IPS-NIHi7 (cell line): ENCODE measurements at regions not wholly inside any gene's neighbourhood (a gene's known extent, or its start where the extent isn't known, plus 50 kb on each side); places are given as distances from the start of the nearest gene placed in this dataset.
"Not testable (repeated sequence)": the region's sequence is repeated elsewhere in the genome, so short reads cannot be mapped to it uniquely, and the experiment has no call there.

ENCODE experiments used
- DNase-seq: peaks from one replicate; pipeline ENCODE4 v3.0.0; 2012; ENCODE audit warnings: mixed read lengths; ENCODE audit errors: extremely low spot score

GRCh38 chr16:66206363-66206762, 160.1 kb upstream of the CDH5 start:
- DNase-seq, result no peak

- no peak for DNase-seq
Observed at GRCh38 chr16:66205287-66206231, 160.9 kb upstream of the CDH5 start.

GRCh38 chr16:66204756-66205155, 161.7 kb upstream of the CDH5 start:
- no peak for DNase-seq

GRCh38 chr16:66203476-66203875, 163.0 kb upstream of the CDH5 start:
- no peak for DNase-seq

- no peak for DNase-seq
Observed at GRCh38 chr16:66199189-66199588, 167.3 kb upstream of the CDH5 start.

DNA sequence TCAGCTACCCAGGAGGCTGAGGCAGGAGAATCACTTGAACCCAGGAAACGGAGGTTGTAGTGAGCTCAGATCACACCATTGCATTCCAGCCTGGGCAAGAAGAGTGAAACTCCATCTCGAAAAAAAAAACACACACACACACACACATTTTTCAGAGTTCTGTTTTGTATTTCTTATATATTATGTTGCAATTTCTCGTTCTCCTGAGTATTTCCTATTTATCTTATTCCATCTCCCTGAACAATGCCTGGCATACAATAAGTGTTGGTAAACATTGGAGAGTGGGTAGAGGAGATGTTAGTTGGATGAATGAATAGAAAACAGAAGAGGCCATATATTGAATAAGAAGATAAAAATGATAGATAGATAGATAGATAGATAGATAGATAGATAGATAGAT, 167.8 kb upstream of the CDH5 start:
- DNase-seq, result no peak

DNA sequence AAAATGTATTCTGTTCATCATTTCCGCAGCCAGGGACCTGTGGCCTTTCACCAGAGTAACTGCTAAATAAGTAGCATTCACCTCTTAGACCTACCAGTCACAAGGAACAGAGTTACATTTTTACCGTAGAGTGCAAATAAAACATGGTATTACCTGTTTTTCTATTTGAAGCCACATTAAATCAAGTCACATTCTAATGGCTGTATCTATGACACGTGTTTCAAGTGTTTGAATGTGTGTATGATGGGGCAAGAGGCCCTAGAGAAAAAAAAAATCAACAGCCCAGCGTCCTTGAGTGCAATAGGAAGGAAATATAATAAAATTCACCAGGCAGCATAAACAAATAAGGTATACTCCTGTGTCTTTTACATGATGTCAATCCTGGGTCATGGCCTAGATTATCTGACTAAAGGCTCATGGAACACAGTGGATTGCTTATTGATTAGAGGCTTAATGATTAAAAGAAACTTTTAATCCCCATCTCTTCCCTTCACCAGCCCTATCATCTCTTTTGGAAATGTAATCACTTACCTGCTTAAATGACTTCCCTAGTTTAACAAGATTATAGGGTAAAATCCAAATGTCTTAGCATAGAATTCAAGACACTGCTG, 168.7 kb upstream of the CDH5 start:
- no peak for DNase-seq

DNA sequence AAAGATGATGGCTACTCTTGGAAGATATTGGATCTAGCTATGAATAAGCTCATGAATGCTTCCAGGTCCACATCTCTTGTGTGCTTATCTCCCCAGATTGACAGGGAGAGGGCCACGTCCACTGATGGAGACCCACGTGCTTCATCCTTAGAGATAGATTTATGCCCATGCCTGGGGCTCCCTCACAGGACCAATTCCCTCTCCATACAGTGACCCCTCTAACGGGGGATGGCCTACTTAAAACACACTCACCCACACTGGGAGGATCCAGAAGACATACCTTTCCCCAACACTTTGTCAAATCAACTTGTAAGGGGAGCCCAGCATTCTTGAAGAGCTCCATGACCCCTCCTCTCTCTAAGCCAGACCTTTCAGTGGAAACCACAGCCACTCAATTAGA, 169.7 kb upstream of the CDH5 start:
- no peak for DNase-seq

GRCh38 chr16:66194866-66195265, 171.6 kb upstream of the CDH5 start:
- no peak for DNase-seq

DNA sequence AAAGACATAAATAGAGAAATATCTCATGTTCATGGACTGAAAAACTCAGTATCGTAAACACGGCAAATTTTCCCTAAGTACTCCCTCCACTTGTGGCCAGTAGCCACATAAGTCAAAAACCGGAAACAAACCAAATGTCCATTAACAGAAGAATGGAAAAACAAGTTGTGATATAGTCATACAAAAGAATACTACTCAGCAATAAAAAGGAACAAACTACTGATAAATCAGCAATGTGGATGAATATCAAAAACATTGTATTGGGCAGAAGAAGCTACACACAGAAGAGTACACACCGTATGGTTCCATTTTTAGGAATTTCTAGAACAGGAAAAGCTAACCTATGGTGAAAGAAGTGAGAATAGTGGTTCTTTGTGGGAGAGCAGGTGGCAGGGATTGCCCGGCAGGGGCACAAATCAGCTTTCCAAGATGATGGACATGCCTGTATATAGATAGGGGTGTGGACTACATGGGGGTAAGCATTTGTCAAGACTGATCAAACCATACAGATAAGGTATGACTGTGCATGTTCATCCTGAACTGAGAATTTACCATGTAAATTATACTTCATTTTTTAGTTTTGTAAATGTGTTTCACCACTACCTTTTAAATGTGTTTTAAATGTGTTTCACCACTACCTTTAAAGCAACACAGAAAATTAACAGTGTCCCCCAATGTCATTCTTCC, 172.8 kb upstream of the CDH5 start:
- DNase-seq, result no peak

GRCh38 chr16:66190411-66190810, 176.1 kb upstream of the CDH5 start:
- no peak for DNase-seq

- DNase-seq, result no peak
Observed at GRCh38 chr16:66189951-66190350, 176.5 kb upstream of the CDH5 start.

DNA sequence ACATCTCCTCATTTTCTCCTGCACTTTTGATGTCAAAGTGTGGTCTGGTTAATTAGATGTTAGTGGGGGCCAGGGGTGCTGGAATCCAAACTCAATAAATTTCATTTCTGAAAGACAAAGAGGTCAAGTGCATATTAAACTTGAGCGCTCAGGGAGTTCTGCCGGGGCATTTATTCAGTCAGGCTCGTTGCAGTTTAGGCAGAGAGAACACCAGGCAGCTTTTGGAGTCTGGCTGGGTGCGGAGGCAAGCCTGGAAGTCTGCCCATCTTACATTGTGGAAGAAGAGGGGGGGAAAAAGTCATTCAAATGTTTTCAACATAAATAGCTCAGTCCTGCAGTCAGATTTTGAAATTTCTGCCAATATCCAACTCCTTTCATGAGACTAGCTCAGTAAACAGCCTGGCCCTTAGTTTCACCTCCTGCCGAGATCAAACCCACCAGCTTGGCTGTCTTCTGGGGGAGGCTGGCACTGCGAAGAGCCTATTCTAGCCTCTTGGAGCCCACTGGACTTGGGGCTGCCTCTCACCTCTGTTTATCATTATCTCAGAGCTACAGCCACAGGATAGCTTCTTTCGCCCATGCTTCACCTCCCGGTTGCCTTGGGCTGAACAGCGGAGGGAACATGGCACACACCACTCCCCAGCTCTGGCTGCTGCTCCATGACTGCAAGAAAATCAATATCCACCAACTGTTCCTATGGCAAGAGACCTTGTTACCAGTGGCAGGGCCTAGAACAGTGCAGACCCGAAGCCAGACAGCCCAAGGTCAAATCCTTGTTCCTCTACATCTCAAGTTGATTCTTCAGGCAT, 177.4 kb upstream of the CDH5 start:
- DNase-seq, result no peak

DNA sequence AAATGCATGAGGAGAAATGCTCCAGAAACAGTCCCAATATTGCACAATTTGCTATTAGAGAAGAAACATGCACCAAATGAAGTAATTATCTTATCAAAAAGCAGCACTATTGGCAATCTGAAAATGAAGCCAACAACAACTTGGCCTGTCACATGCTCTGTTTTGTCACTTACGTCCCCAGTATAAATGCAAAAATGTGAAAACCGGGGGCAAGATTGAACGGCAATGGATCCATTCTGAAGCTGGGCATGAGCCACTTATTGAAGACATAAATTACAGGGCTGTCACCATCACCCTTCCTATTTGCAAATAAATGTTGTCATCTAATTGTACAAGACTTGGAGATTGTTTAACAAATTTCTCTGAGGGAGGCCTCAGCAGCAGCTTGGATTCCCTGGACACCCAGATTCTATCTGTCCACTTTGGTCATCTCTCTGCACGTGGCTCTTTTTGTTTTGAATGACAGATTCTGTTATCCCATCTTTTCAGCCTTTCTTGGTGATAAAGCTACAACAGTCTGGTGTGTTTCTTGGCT, 180.2 kb upstream of the CDH5 start:
- DNase-seq, result no peak

DNA sequence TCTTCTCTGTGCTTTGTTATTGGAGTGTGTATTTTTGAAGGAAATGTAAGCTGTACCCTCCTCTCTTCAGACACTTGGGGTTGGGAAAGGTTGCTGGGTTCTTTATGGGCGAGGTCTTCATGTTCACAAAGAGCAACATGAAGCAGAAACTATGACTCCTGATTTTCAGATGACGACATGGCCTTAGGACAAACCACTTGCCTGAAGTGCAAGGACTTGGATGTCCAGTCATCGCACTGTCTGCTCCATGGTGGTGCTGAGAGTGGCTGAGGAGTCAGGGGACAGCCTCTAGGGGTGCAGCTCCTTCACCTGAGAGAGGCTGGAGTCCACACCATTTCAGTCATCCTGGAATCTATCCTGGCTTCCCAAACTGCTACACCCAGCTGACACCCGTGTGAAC, 183.9 kb upstream of the CDH5 start:
- no peak for DNase-seq

DNA sequence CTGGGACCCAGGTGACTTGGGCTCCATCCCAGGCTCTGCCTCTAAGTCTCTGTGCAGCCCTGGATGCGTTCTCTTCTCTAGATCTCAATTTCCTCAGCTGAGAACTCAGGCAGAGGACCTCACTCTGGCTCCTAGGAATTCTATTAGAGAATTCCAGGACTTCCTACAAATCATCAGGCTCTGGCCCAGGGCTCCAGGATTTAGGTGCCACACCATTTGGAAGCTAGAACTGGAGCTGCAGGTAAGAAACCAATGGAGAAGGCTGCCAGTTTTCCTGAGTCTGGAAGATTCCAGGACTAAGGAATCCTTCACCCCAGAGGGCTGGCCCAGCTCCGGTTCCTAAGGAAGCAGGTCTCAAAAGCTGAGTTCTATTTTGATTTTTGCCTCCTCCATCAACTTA, 189.8 kb upstream of the CDH5 start:
- no peak for DNase-seq

DNA sequence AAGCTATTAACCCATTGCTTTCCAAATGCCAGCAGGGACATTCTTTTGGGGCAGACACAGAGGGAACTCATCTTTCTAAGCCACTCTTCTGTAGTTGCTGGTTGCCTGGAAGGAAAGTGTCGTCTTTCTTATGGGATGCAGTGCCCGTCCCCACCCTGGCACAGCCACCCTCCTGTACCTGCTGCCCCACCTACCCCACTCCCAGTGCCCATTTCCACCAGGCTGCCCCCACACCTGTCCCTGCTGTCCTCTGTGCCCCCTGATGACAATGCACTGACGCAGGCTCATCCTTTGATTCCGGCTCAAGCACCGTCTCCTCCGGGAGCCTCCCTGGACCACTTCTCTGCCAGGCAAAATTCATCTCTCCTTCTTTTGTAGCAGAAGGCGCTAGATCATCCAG, 190.4 kb upstream of the CDH5 start:
- DNase-seq, result no peak

- no peak for DNase-seq
Observed at GRCh38 chr16:66175636-66176035, 190.9 kb upstream of the CDH5 start.

DNA sequence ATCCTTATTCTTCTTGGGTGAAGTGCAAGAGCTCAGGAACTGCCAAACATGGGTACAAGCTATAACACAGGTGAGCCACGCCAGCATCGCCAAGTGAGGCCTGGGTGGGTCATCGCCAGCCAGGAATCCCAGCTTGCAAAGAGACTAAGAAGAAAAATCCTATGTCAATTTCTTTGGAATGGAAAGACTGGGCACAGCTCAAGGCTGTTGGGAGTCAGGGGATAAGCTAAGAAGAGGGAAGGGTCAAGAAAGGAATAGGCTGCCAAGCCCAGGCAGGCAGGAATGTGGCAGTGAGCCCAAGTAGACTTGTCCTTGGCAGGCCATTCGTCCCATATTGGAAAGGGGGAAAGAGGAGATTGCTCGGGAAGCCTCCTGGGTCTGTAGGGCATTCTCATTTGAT, 191.4 kb upstream of the CDH5 start:
- no peak for DNase-seq

DNA sequence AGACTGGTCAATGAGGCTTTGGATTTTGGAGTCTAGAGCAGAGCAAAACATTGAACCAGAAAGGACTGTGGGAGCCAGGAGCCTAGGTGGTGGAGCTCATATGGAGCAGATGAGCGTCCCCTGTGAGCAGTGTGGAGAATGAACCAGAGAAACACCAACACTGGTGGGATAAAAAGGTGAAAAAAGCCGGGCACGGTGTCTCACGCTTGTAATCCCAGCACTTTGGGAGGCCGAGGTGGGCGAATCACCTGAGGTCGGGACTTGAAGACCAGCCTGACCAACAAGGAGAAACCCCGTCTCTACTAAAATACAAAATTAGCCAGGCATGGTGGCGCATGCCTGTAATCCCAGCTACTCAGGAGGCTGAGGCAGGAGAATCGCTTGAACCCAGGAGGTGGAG, 192.7 kb upstream of the CDH5 start:
- not testable (repeated sequence) for DNase-seq

DNA sequence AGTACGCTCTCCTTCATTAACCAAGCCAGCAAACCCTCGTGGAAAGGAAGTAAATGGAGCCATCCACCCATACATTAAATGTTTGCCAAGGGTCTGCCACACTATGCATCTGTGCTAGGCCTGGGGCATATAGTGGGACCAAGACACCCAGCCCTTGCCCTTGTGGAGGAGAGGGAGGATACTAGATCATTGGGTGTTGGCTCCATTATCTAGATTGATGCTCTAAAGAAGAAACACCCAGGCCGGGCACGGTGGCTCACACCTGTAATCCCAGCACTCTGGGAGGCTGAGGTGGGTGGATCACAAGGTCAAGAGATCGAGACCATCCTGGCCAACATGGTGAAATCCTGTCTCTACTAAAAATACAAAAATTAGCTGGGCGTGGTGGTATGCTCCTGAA, 193.3 kb upstream of the CDH5 start:
- not testable (repeated sequence) for DNase-seq

DNA sequence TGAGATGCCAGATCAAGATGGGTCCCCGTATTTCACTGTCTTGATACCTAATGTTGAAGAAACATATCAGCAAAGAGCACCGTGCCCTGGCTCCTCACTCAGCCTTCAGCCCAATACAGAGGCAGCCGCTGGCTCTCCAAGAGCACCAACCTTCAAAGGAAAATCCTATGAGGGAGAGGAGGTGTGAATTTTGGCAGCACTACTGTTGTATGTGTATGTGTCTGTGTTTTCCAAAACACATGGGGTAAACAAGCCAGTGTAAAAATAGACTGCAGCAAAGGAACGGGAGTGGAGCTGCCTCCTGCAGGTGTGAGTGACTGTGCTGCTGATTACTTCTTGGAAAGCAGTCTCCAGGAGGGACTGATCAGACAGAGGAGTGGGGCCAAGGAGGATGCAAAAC, 194.0 kb upstream of the CDH5 start:
- DNase-seq, result no peak
